Erythroblast (primary cell): ENCODE measurements at regions not wholly inside any gene's neighbourhood (a gene's known extent, or its start where the extent isn't known, plus 50 kb on each side); places are given as distances from the start of the nearest gene placed in this dataset.

Source experiments
- GATA1 ChIP-seq: IDR thresholded peaks from 2 replicates; pipeline ENCODE4 v1.6.1; 2011; ENCODE audit warnings: low read depth, mild to moderate bottlenecking, control low read depth, low read length, moderate library complexity
- POLR2A ChIP-seq: IDR thresholded peaks from 2 replicates; pipeline ENCODE4 v1.6.1; 2011; ENCODE audit warnings: mild to moderate bottlenecking, low read length

- TF ChIP-seq POLR2A (no peak), GATA1 (no peak)
Observed at GRCh38 chr14:65228436-65228835, 126.1 kb upstream of the MAX start.
